H4 (cell line): ENCODE measurements at regions not wholly inside any gene's neighbourhood (a gene's known extent, or its start where the extent isn't known, plus 50 kb on each side); places are given as distances from the start of the nearest gene placed in this dataset.

Source experiments
- DNase-seq: peaks from one replicate; pipeline ENCODE4 v3.0.0-alpha.2; 2015; ENCODE audit warnings: low spot score

GRCh38 chr12:108078428-108078827 is 50.7 kb upstream of the WSCD2 start:
- no peak for DNase-seq
